ENCODE measurements at regions not wholly inside any gene's neighbourhood (a gene's known extent, or its start where the extent isn't known, plus 50 kb on each side); places are given as distances from the start of the nearest gene placed in this dataset.

- TF ChIP-seq EZH2 (IDR thresholded peaks at IDR 0.05) (no peak), ZNF274 (IDR thresholded peaks at IDR 0.05; ENCODE audit: low read depth, low read length) (no peak), POLR2A (IDR thresholded peaks at IDR 0.05; ENCODE audit: borderline replicate concordance, extremely low read depth, insufficient read depth, insufficient read length) (no peak), JUND (IDR thresholded peaks at IDR 0.05) (no peak), MAX (IDR thresholded peaks at IDR 0.05) (no peak), CBX3 (IDR thresholded peaks at IDR 0.05; ENCODE audit: low read depth) (no peak), RAD21 (IDR thresholded peaks at IDR 0.05; ENCODE audit: low read depth) (no peak)
- TF ChIP-seq, protein P1, sequence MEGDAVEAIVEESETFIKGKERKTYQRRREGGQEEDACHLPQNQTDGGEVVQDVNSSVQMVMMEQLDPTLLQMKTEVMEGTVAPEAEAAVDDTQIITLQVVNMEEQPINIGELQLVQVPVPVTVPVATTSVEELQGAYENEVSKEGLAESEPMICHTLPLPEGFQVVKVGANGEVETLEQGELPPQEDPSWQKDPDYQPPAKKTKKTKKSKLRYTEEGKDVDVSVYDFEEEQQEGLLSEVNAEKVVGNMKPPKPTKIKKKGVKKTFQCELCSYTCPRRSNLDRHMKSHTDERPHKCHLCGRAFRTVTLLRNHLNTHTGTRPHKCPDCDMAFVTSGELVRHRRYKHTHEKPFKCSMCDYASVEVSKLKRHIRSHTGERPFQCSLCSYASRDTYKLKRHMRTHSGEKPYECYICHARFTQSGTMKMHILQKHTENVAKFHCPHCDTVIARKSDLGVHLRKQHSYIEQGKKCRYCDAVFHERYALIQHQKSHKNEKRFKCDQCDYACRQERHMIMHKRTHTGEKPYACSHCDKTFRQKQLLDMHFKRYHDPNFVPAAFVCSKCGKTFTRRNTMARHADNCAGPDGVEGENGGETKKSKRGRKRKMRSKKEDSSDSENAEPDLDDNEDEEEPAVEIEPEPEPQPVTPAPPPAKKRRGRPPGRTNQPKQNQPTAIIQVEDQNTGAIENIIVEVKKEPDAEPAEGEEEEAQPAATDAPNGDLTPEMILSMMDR (IDR thresholded peaks at IDR 0.05 in 2 of 3, conservative IDR thresholded peaks at IDR 0.05 in 1 of 3; ENCODE audit: borderline replicate concordance in 1 of 3, insufficient read depth in 1 of 3, low read depth in 2 of 3, low read length in 2 of 3) = no peak
- TF ChIP-seq, protein P2, sequence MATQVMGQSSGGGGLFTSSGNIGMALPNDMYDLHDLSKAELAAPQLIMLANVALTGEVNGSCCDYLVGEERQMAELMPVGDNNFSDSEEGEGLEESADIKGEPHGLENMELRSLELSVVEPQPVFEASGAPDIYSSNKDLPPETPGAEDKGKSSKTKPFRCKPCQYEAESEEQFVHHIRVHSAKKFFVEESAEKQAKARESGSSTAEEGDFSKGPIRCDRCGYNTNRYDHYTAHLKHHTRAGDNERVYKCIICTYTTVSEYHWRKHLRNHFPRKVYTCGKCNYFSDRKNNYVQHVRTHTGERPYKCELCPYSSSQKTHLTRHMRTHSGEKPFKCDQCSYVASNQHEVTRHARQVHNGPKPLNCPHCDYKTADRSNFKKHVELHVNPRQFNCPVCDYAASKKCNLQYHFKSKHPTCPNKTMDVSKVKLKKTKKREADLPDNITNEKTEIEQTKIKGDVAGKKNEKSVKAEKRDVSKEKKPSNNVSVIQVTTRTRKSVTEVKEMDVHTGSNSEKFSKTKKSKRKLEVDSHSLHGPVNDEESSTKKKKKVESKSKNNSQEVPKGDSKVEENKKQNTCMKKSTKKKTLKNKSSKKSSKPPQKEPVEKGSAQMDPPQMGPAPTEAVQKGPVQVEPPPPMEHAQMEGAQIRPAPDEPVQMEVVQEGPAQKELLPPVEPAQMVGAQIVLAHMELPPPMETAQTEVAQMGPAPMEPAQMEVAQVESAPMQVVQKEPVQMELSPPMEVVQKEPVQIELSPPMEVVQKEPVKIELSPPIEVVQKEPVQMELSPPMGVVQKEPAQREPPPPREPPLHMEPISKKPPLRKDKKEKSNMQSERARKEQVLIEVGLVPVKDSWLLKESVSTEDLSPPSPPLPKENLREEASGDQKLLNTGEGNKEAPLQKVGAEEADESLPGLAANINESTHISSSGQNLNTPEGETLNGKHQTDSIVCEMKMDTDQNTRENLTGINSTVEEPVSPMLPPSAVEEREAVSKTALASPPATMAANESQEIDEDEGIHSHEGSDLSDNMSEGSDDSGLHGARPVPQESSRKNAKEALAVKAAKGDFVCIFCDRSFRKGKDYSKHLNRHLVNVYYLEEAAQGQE (IDR thresholded peaks at IDR 0.05; ENCODE audit: low read depth) = no peak
- TF ChIP-seq, protein P3, sequence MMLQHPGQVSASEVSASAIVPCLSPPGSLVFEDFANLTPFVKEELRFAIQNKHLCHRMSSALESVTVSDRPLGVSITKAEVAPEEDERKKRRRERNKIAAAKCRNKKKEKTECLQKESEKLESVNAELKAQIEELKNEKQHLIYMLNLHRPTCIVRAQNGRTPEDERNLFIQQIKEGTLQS (IDR thresholded peaks at IDR 0.05) = no peak
These were observed 480.1 kb upstream of the SMARCA2 start for GRCh38 chr9:1535051-1535450.

Measured in HCT116 (cell line).